ENCODE measurements at regions not wholly inside any gene's neighbourhood (a gene's known extent, or its start where the extent isn't known, plus 50 kb on each side); places are given as distances from the start of the nearest gene placed in this dataset.
"Not testable (repeated sequence)": the region's sequence is repeated elsewhere in the genome, so short reads cannot be mapped to it uniquely, and the experiment has no call there.

DNA sequence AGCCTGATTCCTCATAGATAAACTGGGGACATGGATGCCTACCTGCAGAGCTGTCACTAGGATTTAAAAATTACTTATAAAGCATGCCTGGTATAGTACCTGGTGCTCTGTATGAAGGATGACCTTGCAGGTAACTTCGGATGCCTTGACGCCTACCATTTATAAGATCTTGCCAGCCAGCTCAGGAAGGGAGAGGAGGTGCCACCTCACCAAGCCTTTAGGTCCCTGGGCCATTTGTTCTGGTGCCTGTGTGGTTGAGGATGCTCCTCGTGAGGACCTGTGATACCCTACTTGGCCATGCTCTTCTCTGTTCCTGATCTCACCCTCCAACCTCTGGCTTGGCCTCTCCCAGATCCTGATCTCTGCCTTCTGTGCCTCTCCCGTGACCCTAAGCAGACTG is 85.2 kb downstream of the FDX1 start:
- H3K4me3 ChIP-seq (ENCODE audit: low read depth, low read length), result no peak overlapping the region
- no peak for DNase-seq (ENCODE audit: low read depth)
- TF ChIP-seq, protein P1, sequence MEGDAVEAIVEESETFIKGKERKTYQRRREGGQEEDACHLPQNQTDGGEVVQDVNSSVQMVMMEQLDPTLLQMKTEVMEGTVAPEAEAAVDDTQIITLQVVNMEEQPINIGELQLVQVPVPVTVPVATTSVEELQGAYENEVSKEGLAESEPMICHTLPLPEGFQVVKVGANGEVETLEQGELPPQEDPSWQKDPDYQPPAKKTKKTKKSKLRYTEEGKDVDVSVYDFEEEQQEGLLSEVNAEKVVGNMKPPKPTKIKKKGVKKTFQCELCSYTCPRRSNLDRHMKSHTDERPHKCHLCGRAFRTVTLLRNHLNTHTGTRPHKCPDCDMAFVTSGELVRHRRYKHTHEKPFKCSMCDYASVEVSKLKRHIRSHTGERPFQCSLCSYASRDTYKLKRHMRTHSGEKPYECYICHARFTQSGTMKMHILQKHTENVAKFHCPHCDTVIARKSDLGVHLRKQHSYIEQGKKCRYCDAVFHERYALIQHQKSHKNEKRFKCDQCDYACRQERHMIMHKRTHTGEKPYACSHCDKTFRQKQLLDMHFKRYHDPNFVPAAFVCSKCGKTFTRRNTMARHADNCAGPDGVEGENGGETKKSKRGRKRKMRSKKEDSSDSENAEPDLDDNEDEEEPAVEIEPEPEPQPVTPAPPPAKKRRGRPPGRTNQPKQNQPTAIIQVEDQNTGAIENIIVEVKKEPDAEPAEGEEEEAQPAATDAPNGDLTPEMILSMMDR (IDR thresholded peaks at IDR 0.05; ENCODE audit: insufficient read depth, low read length), result no peak

DNA sequence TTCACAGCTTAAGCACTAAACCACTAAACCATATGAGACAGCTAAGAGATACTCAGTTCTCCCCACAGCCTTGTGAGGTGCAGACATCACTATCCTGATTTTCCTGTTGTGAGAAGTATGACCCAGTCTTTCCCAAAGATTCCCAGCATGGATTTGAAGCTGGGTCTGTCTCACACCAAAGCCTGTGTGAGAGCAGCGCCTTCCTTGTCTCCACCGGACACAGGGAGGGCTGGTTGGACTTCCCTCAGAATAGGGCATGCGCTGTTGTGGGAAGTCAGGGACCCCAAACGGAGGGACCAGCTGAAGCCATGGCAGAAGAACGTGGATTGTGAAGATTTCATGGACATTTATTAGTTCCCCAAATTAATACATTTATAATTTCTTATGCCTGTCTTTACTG is 87.6 kb downstream of the FDX1 start:
- DNase-seq (ENCODE audit: low read depth); H3K4me3 ChIP-seq (ENCODE audit: low read depth, low read length): not testable (repeated sequence)

DNA sequence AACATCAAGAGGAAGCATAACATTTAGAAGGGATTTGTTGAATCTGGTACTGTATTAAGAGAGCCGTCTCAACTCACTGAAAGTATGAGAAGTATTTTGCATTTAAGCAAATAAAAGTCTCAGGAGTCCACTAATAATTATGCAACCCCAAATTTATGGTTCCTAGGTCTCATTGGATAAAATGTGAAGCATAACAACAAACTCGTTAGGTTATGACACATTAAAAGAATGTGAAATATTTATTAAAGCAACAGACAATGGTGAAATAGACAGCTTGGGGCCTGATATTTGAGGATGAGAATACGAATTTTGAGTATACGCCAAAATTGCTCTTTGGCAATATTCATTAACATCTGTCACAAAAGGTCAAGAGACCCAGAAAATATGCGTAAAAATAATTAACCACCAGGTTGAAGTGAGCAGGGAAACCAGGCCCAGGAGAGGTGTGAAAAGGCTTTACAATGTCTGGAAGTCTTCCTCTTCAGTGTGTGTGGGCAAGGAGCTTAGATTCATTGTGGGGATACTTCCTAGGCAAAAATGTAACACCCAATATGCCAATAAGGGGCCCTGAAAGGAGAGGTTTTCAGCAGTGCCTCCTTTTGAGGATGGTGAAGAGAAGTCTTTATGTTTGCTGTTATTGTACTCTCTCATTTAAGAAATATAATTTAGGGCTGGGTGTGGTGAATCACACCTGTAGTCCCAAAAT is 89.2 kb downstream of the FDX1 start:
- DNase-seq (ENCODE audit: low read depth), result peak; percentile 52
- H3K4me3 ChIP-seq (ENCODE audit: low read depth, low read length), result no peak overlapping the region
- TF ChIP-seq, protein P1 (IDR thresholded peaks at IDR 0.05; ENCODE audit: insufficient read depth, low read length), result no peak

DNA sequence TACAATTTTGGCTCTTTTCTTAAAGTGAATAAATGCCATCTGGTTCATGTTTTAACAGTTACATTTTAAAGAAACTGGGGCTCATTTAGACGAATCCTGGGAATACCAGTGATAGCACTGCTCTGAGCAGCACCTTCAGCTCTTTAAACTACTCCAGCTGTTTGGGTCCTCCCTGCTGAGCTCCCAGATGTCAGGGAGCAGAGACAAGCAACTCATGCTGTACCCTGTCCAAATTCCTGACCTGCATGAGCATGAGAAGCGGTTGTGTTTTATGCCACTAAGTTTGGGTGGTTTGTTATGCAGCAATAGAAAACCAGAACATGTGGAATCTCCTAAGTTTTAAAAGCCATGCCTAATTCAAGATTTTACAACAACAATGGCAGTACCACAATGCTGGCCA is 90.0 kb downstream of the FDX1 start:
- no peak overlapping the region for H3K4me3 ChIP-seq (ENCODE audit: low read depth, low read length)
- DNase-seq (ENCODE audit: low read depth), result no peak
- TF ChIP-seq, protein P1 (IDR thresholded peaks at IDR 0.05; ENCODE audit: insufficient read depth, low read length), result no peak

DNA sequence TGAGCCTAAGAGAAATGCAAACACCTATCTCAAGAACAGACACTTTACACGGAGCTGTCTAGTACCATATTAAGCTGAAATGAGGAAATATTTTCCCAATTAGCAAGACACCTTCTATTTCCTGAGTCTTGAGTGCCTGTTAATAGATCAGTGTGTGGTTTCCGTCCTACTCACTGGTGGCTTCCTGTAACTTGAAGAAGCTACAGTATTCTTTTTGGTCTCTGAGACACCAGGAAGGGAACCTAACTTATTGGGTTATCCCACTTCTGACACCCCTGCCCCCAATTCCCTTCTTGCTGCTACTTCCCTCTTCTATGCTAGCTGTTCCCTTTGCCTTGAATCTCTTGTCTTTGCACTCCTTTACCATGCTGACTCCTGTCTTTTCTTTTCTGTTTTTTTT is 92.7 kb downstream of the FDX1 start:
- H3K4me3 ChIP-seq (ENCODE audit: low read depth, low read length), result no peak overlapping the region
- DNase-seq (ENCODE audit: low read depth), result no peak
- TF ChIP-seq, protein P1 (IDR thresholded peaks at IDR 0.05; ENCODE audit: insufficient read depth, low read length), result no peak

DNA sequence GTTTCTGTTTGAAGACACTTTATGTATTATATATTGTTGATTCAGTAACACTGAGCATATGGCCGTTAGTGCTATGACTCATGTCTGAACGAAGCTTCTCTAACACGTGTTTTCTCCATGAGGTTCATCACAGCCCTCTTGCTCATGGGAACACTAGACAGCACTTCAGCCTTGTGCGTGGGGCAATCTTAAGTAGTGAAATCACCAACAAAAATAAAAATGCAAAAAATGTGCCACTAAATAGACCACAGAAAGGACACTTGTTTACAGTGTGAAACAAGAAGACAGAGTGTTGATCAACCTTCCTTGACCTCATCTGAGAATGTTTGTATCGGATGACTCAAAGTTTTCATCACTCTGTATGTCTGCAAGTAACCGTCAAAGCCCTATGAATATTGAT is 94.5 kb downstream of the FDX1 start:
- DNase-seq (ENCODE audit: low read depth), result peak; percentile 35
- H3K4me3 ChIP-seq (ENCODE audit: low read depth, low read length), result no peak overlapping the region
- TF ChIP-seq, protein P1 (IDR thresholded peaks at IDR 0.05; ENCODE audit: insufficient read depth, low read length), result no peak

DNA sequence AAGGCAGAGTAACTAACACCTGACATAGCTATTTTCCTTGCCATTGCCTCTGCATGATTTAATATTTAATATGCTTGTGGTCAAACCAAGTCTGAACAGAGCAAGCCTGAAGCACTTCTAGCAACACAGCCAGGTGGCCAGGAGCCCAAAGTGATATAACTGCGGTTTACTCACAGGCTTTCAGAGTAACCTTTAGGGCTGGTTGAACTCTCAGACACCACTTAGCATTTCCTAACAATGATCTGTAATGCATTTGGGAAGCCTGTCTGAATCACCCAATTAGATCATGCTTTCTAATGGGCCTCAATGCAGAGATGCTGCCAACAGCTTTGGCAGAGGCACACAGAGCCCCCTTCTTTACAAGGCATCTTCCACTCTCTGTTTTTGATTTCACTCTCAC is 96.1 kb downstream of the FDX1 start:
- H3K4me3 ChIP-seq (ENCODE audit: low read depth, low read length), result no peak overlapping the region
- DNase-seq (ENCODE audit: low read depth), result peak; percentile 84
- TF ChIP-seq, protein P1 (IDR thresholded peaks at IDR 0.05; ENCODE audit: insufficient read depth, low read length), result no peak

Data from fibroblast of the aortic adventitia (primary cell).